Naive thymus-derived CD8-positive, alpha-beta T cell (primary cell): ENCODE measurements at regions not wholly inside any gene's neighbourhood (a gene's known extent, or its start where the extent isn't known, plus 50 kb on each side); places are given as distances from the start of the nearest gene placed in this dataset.

Experiments used
- ATAC-seq, 2 donors: fragments of 150-1000 bp; cut with Tn5 transposase in 1 of 2; sonication (Bioruptor Pico), chemical (Tn5 transposase) in 1 of 2; 1 replicate in 1 of 2; 2 replicates in 1 of 2; pipeline ENCODE4 v1.10.0; 2021; ENCODE audit warnings: mild to moderate bottlenecking in 2 of 2, moderate library complexity in 2 of 2
- POLR2A ChIA-PET: fragments of 350-600 bp; sonication (Branson Sonifier 250); formaldehyde crosslinking; loops from one replicate; lab custom pipeline; 2021; ENCODE audit warnings: antibody characterized with exemption; lab: Charles Lee
- DNase-seq, 10 donors: peaks; one replicate each; pipeline versions ENCODE4 v3.0.0 to v3.0.0-alpha.2; 2020 to 2022
- H3K27ac Mint-ChIP-seq, 10 donors: one replicate each; pipeline ENCODE4 v1.8.0; 2020 to 2022; ENCODE audit warnings: mild to moderate bottlenecking in 10 of 10, mixed read lengths in 10 of 10, moderate library complexity in 4 of 10, inconsistent platforms in 1 of 10
- H3K27me3 Mint-ChIP-seq, 5 donors: one replicate each; pipeline ENCODE4 v1.8.0; 2021 to 2022; ENCODE audit warnings: mixed read lengths in 5 of 5
- H3K36me3 Mint-ChIP-seq, 3 donors: one replicate each; pipeline ENCODE4 v1.8.0; 2020 to 2022; ENCODE audit warnings: mixed read lengths in 3 of 3, mild to moderate bottlenecking in 2 of 3, inconsistent platforms in 1 of 3
- H3K4me1 Mint-ChIP-seq, 4 donors: one replicate each; pipeline ENCODE4 v1.8.0; 2021 to 2022; ENCODE audit warnings: mixed read lengths in 4 of 4
- H3K4me3 Mint-ChIP-seq, 10 donors: one replicate each; pipeline ENCODE4 v1.8.0; 2020 to 2022; ENCODE audit warnings: mild to moderate bottlenecking in 10 of 10, mixed read lengths in 10 of 10, moderate library complexity in 6 of 10, inconsistent platforms in 1 of 10
- H3K9me3 Mint-ChIP-seq, 9 donors: one replicate each; pipeline ENCODE4 v1.8.0; 2020 to 2022; ENCODE audit warnings: mixed read lengths in 9 of 9, mild to moderate bottlenecking in 3 of 9, inconsistent platforms in 1 of 9, moderate library complexity in 1 of 9

DNA sequence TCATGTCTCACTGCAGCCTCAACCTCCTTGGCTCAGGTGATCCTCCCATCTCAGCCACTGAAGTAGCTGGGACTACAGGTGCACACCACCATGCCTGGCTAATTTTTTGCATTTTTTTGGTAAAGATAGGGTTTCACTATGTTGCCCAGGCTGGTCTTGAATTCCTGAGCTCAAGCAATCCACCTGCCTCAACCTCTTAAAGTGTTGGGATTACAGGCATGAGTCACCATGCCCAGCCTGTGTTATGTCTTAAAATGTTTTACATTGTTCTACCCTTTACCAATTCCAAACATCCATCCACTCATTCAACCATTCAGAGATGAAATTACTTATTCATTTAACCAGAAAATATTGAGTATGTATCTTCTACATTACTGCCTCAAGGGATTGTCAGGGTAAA, 111.6 kb upstream of the BTG1 start:
- ATAC-seq (no peak), DNase-seq (no peak)
- H3K36me3 Mint-ChIP-seq, result peaks cover 0 to 5% (median 0%) of the 10 kb centered on the region in 3 donors
- H3K4me3 Mint-ChIP-seq, result no peak overlapping the region
- peak overlapping the region in 1 of 10 donors; percentile 21 for H3K27ac Mint-ChIP-seq
- peaks cover 11 to 44% (median 28%) of the 10 kb centered on the region in 4 donors for H3K4me1 Mint-ChIP-seq
- POLR2A ChIA-PET, result interaction anchor here (0.6 to 2.1 kb wide), 3 partner anchors 13 to 393 kb away, joined by 4 to 7 read pairs (median 6); partner anchors contain the start of gene BTG1
- no peaks in the 10 kb centered on the region for H3K27me3 Mint-ChIP-seq
- H3K9me3 Mint-ChIP-seq, result peaks cover 0 to 18% (median 3%) of the 10 kb centered on the region in 9 donors

DNA sequence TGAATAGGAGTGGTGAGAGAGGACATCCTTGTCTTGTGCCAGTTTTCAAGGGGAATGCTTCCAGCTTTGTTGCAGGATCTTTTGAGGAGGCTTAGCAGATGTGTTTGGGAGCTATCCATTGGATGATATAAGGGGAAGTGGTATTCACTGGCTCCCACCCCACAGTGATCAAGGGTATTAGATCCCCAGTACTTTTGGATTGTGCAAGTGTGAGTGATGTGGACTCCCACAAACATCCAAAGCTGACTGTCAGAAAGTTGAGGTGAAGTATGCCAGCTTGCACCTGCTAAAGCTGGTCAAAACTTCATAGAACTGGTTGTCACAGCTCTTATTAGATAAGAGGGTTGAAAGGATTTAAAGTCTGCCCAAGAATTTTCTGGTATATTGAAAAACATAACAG, 110.1 kb upstream of the BTG1 start:
- H3K4me1 Mint-ChIP-seq, result peaks cover 11 to 44% (median 25%) of the 10 kb centered on the region in 4 donors
- H3K27me3 Mint-ChIP-seq, result no peaks in the 10 kb centered on the region

GRCh38 chr12:92253301-92253700, 107.7 kb upstream of the BTG1 start:
- Mint-ChIP-seq H3K4me1 (peaks cover 2 to 24% (median 7%) of the 10 kb centered on the region in 4 donors), H3K27me3 (no peaks in the 10 kb centered on the region), H3K36me3 (peaks cover 0 to 5% (median 0%) of the 10 kb centered on the region in 3 donors), H3K9me3 (peaks cover 0 to 26% (median 6%) of the 10 kb centered on the region in 9 donors), H3K4me3 (no peak overlapping the region), H3K27ac (no peak overlapping the region)
- POLR2A ChIA-PET, result interaction anchor here (0.7 kb wide), 1 partner anchor 18 kb away, joined by 3 read pairs; no protein-coding TSS in a partner anchor
- DNase-seq, result no peak
- no peak for ATAC-seq

More for the DNA sequence above, 110.1 kb upstream of the BTG1 start:
- H3K4me3 Mint-ChIP-seq, result no peak overlapping the region
- H3K36me3 Mint-ChIP-seq, result peaks cover 0 to 5% (median 0%) of the 10 kb centered on the region in 3 donors
- peak overlapping the region in 1 of 10 donors; percentile 48 for H3K27ac Mint-ChIP-seq
- DNase-seq (no peak), ATAC-seq (no peak)
- peaks cover 0 to 21% (median 3%) of the 10 kb centered on the region in 9 donors for H3K9me3 Mint-ChIP-seq
- POLR2A ChIA-PET, result interaction anchor here (2.1 kb wide), 1 partner anchor 110 kb away, joined by 6 read pairs; the partner anchor contains the start of gene BTG1

DNA sequence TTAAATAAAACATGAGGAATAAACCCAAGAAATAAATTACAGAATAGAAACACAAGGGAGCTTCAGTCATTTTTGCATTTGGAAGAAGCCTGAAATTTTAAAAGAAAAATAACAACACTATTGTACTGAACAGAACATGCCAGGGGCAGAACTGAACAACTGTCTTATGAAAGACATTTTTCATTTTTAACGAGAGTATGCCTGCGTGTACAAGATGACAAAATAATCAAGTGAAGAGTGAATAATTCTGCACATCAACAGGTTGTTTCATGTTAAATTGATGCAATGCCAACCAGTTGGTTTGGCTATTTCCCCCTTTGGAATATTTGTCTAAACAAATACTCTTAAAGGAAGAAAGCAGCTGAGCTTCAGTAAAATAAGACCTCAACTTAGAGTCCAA, 103.3 kb upstream of the BTG1 start:
- no peak overlapping the region for H3K27ac Mint-ChIP-seq
- POLR2A ChIA-PET, result no interaction called here
- no peak overlapping the region for H3K4me3 Mint-ChIP-seq
- H3K4me1 Mint-ChIP-seq, result peaks cover 6 to 13% (median 10%) of the 10 kb centered on the region in 4 donors
- H3K27me3 Mint-ChIP-seq, result no peaks in the 10 kb centered on the region
- DNase-seq (no peak), ATAC-seq (no peak)
- peaks cover 0 to 10% (median 0%) of the 10 kb centered on the region in 9 donors for H3K9me3 Mint-ChIP-seq
- H3K36me3 Mint-ChIP-seq, result peaks cover 0 to 1% (median 0%) of the 10 kb centered on the region in 3 donors

- peak overlapping the region in 8 of 10 donors; percentile 0 to 80 (median 42) for H3K27ac Mint-ChIP-seq
- H3K27me3 Mint-ChIP-seq, result no peaks in the 10 kb centered on the region
- POLR2A ChIA-PET, result interaction anchor here (0.5 to 3.6 kb wide), 4 partner anchors 13 to 99 kb away, joined by 3 to 21 read pairs (median 5); partner anchors contain the start of gene BTG1
- peaks cover 15 to 23% (median 17%) of the 10 kb centered on the region in 4 donors for H3K4me1 Mint-ChIP-seq
- DNase-seq (no peak), ATAC-seq (no peak)
- peaks cover 0 to 4% (median 3%) of the 10 kb centered on the region in 3 donors for H3K36me3 Mint-ChIP-seq
- H3K4me3 Mint-ChIP-seq, result peak overlapping the region in 3 of 10 donors; percentile 27 to 55 (median 33)
- H3K9me3 Mint-ChIP-seq, result no peaks in the 10 kb centered on the region
These were observed 98.4 kb upstream of the BTG1 start for GRCh38 chr12:92244036-92244435.

GRCh38 chr12:92242907-92243306, 97.3 kb upstream of the BTG1 start:
- Mint-ChIP-seq H3K27me3 (no peaks in the 10 kb centered on the region), H3K36me3 (peaks cover 0 to 4% (median 3%) of the 10 kb centered on the region in 3 donors), H3K27ac (peak overlapping the region in 6 of 10 donors; percentile 9 to 48 (median 22)), H3K4me1 (peaks cover 15 to 23% (median 18%) of the 10 kb centered on the region in 4 donors), H3K4me3 (no peak overlapping the region), H3K9me3 (no peaks in the 10 kb centered on the region)
- no peak for DNase-seq
- no peak for ATAC-seq
- POLR2A ChIA-PET, result interaction anchor here (0.7 to 3.6 kb wide), 2 partner anchors 92 to 98 kb away, joined by 3 to 21 read pairs; partner anchors contain the start of gene BTG1

DNA sequence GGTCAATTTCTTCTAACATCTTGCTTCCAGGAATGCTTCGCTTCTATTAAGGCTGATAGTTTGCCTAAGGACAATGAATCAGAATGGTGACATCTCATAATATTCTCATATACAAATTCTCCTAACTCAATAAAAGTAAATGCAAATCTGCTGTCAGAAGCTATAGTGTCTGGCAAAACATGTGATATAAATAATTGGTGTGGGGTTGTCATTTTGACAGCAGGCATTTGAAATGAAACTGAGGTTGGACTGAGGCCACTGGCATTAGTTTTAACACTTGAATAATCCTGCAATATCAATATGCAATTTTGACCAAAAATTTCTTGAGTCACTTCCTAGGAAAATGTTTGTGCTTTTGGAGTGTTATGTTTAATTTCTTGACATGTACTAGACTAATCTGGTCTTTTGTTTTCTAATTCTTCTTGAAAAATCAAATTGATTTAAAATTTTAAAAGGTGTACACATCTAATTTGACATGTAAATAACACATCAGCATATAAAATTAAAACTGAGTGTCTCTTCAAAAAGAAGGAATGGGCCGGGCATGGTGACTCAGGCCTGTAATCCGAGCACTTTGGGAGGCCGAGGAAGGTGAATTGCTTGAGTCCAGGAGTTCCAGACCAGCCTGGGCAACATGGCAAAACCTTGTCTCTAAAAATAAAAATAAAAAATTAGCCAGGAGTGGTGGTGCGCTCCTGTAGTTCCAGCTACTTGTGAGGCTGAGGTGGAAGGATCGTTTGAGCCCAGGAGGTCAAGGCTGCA, 92.3 kb upstream of the BTG1 start:
- Mint-ChIP-seq H3K4me3 (no peak overlapping the region), H3K9me3 (no peaks in the 10 kb centered on the region), H3K27ac (peak overlapping the region in 9 of 10 donors; percentile 11 to 92 (median 74)), H3K36me3 (peaks cover 0 to 3% (median 0%) of the 10 kb centered on the region in 3 donors), H3K27me3 (no peaks in the 10 kb centered on the region), H3K4me1 (peaks cover 17 to 37% (median 30%) of the 10 kb centered on the region in 4 donors)
- DNase-seq, result no peak
- no peak for ATAC-seq
- POLR2A ChIA-PET, result interaction anchor here (0.7 to 0.9 kb wide), 3 partner anchors 92 to 159 kb away, joined by 3 to 5 read pairs (median 3); partner anchors contain the start of gene BTG1

GRCh38 chr12:92237262-92237661, 91.6 kb upstream of the BTG1 start:
- DNase-seq, result no peak
- Mint-ChIP-seq H3K4me1 (peaks cover 16 to 39% (median 32%) of the 10 kb centered on the region in 4 donors), H3K27ac (peak overlapping the region; percentile 35 to 92 (median 75)), H3K27me3 (no peaks in the 10 kb centered on the region), H3K4me3 (peak overlapping the region in 1 of 10 donors; percentile 13), H3K9me3 (no peaks in the 10 kb centered on the region), H3K36me3 (peaks cover 0 to 2% (median 0%) of the 10 kb centered on the region in 3 donors)
- POLR2A ChIA-PET, result interaction anchor here (0.9 kb wide), 1 partner anchor 92 kb away, joined by 3 read pairs; the partner anchor contains the start of gene BTG1
- no peak for ATAC-seq

- H3K4me3 Mint-ChIP-seq, result peak overlapping the region in 1 of 10 donors; percentile 34
- no peaks in the 10 kb centered on the region for H3K9me3 Mint-ChIP-seq
- no peak for DNase-seq
- H3K27ac Mint-ChIP-seq, result peak overlapping the region in 7 of 10 donors; percentile 19 to 85 (median 71)
- peaks cover 12 to 37% (median 29%) of the 10 kb centered on the region in 4 donors for H3K4me1 Mint-ChIP-seq
- ATAC-seq, result no peak
- H3K36me3 Mint-ChIP-seq, result no peaks in the 10 kb centered on the region
- no peaks in the 10 kb centered on the region for H3K27me3 Mint-ChIP-seq
- POLR2A ChIA-PET, result interaction anchor here (0.5 to 3.9 kb wide), 3 partner anchors 20 to 90 kb away, joined by 5 to 38 read pairs (median 9); partner anchors contain the start of gene BTG1
These were observed 90.2 kb upstream of the BTG1 start for GRCh38 chr12:92235703-92236472.

DNA sequence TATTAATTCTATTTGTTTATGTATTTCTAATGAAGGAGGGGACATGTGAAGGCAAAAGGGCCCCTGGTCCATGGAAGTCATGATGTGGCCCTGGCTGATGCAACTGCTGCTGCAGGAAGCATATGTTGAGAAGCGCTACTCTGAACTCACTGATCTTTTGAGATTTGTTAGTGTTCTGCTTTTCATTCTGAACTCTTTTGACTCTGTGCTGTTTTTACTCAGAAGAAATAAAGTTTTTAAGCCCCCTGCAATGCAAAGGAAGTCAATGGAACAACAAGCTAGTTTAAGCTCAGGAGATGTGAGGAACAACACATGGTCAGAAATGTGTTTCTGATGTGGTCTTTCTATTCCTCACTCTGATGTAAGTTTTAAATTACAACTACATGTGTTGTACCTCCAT, 88.9 kb upstream of the BTG1 start:
- Mint-ChIP-seq H3K4me1 (peaks cover 12 to 37% (median 29%) of the 10 kb centered on the region in 4 donors), H3K36me3 (no peaks in the 10 kb centered on the region), H3K9me3 (no peaks in the 10 kb centered on the region), H3K27me3 (no peaks in the 10 kb centered on the region), H3K27ac (peak overlapping the region; percentile 17 to 96 (median 69)), H3K4me3 (peak overlapping the region in 8 of 10 donors; percentile 8 to 67 (median 42))
- ATAC-seq, result peak; percentile 77 to 87
- POLR2A ChIA-PET, result interaction anchor here (0.7 to 3.9 kb wide), 5 partner anchors 26 to 129 kb away, joined by 3 to 38 read pairs (median 3); partner anchors contain the start of gene BTG1
- DNase-seq, result peak in 3 of 10 donors; percentile 29 to 71 (median 67)

- peak overlapping the region in 9 of 10 donors; percentile 8 to 96 (median 65) for H3K27ac Mint-ChIP-seq
- H3K4me1 Mint-ChIP-seq, result peaks cover 10 to 37% (median 29%) of the 10 kb centered on the region in 4 donors
- H3K4me3 Mint-ChIP-seq, result peak overlapping the region in 4 of 10 donors; percentile 5 to 23 (median 14)
- H3K9me3 Mint-ChIP-seq, result no peaks in the 10 kb centered on the region
- no peaks in the 10 kb centered on the region for H3K36me3 Mint-ChIP-seq
- POLR2A ChIA-PET, result interaction anchor here (0.7 to 3.9 kb wide), 2 partner anchors 27 to 88 kb away, joined by 5 to 38 read pairs; partner anchors contain the start of gene BTG1
- no peak for ATAC-seq
- no peak for DNase-seq
- H3K27me3 Mint-ChIP-seq, result no peaks in the 10 kb centered on the region
These were observed 87.8 kb upstream of the BTG1 start for GRCh38 chr12:92233346-92234015.
